Forelimb muscle (tissue), 1 donor: ENCODE measurements at regions not wholly inside any gene's neighbourhood (a gene's known extent, or its start where the extent isn't known, plus 50 kb on each side); places are given as distances from the start of the nearest gene placed in this dataset.

Experiments
- DNase-seq: peaks from one replicate; pipeline ENCODE4 v3.0.0-alpha.2; 2013; ENCODE audit warnings: low read depth

GRCh38 chr9:23160952-23161469 lies 665.0 kb downstream of the ELAVL2 start:
- DNase-seq, result no peak

- no peak for DNase-seq
Observed at GRCh38 chr9:23162789-23163188, 663.3 kb downstream of the ELAVL2 start.

DNA sequence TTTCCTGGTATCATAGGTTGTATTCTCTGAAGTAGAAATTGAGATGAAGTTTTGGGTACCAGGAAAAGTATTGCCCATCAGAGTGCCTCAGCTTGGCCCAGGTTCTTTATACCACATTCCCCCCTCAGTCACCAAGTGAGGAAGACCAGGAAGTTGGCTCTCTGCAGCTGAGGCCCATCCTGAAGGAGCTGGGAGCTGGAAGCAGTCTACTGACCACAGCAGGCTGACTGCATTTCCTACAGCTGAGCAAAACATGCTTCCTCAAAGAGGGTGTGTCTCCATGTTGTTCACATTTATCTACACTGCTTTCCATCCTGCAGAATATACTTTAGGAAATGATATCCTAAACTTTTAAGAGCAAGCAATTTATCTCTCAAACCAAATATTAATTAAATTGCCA lies 654.6 kb downstream of the ELAVL2 start:
- no peak for DNase-seq

- DNase-seq, result no peak
Observed at GRCh38 chr9:23172206-23172605, 653.8 kb downstream of the ELAVL2 start.

DNA sequence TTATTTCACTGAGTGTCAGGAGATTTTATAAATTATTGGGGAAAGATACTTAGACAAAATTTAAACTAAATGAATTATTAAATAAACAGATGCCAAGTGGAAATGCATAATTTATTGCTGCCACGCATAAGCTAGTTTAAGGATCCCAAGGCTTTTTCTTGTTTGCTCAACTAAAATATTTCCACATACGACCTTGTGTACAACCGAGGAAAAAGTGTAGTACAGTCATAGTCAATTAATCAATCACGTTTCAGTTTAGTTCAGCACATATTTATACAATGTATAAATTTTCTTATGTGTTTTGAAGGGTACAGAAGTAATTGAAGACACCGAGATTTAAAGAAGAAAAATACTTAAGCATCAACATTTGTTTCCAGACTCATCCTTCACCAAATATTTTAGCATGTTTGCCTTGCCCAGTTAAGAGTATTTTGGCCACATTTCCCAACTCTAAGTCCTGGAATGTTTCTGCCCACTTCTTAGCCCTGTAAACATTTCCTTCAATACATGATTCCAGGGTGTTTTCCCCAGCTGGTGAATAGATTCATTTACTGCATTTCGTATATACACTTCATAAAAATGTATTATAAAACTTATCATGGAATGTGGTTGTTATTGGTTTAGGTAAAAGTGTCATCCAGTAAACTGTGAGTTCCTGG lies 652.9 kb downstream of the ELAVL2 start:
- no peak for DNase-seq

DNA sequence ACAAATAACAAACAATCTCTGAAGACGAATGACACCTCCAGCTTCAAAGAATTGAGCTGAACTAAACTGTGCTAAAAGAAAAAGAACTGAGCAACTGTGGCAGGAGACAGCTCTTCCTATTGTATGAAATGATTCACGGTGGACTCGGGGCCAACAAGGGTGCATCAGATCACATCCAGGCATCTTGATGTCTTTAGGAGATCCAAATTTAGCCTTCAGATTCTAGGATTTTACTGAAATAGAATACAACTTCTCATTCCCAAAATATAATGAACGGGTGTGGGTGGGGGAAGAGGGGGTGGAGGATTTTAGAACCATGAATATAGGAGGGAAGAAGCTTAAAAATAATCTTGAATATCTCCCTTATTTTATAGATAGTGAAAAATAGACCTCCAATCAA lies 631.8 kb downstream of the ELAVL2 start:
- DNase-seq, result no peak

GRCh38 chr9:23215688-23216087 lies 610.4 kb downstream of the ELAVL2 start:
- DNase-seq, result no peak

- no peak for DNase-seq
Observed at GRCh38 chr9:23219471-23219870, 606.6 kb downstream of the ELAVL2 start.

- no peak for DNase-seq
Observed at GRCh38 chr9:23220171-23220570, 605.9 kb downstream of the ELAVL2 start.

DNA sequence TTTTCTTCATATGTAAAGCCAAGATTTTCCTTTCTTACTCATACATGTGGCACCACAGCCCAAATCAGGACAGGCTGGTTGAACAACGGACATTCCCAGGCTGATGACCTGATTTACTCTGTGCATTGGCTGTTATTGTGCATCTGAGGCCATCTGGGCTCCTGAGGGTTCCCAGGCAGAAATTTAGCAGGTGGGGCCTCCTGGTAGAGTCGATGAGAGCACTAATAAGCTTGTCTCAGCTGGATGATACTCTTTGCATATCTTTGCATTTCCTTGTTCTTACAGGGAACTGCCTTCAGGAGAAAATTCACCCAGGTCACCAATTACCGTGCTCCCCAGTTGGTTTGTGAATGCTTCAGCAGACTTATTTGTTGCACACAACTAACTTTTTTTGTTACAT lies 605.1 kb downstream of the ELAVL2 start:
- no peak for DNase-seq

DNA sequence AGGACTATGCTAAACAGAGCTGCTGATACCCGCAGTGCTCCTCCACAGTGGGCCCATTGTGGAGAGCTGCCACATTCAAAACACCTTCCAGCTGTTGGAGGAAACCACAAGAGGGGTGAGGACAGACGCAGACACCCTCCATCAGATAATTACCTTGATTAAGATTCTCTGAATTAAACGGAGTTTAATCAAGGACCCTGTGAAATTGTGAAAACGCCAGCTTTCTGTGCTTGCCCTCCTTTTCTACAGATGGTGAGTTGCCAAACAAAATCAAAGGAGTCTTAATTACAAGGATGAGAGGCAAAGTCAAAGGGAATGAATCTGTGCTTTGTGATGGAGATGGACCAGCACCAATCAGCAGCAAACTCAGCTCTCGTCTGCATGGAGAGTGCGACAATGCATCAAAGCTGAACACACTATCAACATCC lies 596.1 kb downstream of the ELAVL2 start:
- no peak for DNase-seq

- no peak for DNase-seq
Observed at GRCh38 chr9:23232831-23233230, 593.2 kb downstream of the ELAVL2 start.

DNA sequence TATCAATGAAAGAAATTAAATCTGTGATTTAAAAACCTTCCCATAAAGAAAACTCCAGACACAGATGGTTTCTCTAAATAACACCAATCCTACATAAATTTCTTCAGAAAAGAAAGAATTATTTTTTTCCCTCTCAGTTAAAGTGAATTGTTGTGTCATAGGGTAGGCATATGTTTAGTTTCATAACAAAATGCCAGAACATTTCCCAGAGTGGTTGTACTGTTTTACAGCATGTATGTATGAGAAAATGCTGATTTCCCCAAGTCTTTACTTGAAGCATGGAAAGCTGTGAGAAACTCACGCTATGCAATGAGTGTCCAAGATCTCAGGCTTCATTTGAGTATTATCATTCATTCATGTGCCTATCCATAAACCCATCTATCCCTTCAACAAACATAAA lies 582.5 kb downstream of the ELAVL2 start:
- DNase-seq, result no peak

- DNase-seq, result no peak
Observed at GRCh38 chr9:23245067-23245466, 581.0 kb downstream of the ELAVL2 start.

DNA sequence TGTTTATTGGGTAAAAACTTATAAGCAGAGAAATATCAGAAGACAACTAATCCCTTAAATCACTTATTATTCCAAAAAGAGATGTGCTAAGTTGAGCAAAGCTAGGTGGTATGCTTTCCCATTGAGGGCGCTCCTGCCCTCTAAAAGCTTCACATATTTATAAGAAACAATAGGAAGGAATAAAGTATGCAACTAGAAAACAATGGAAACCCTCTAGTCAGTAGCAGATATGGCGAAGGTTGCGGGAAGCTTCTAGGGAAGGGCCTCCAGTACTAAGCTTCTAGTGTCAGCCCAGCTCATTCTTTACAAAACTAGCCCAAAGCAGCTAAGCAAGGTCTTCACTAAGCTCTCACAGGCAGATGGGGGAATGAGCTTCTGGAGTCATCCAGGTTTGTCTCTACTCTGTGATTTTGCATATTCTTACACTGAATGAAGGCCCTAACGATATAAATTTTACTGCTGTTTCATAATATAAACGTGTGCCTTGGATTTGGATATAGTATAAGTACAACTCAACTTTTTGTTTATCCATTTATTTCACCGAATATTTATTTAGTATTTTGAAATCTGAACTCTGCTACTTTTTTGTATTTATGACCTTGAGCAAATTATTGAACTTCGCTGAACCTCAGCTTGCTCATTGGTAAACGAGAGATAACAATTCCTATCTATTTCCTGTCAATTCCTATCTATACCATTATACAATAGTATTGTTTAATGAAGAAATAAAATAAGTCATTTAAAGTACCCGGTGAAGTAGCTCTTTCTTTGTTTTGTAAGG lies 571.4 kb downstream of the ELAVL2 start:
- DNase-seq, result no peak

DNA sequence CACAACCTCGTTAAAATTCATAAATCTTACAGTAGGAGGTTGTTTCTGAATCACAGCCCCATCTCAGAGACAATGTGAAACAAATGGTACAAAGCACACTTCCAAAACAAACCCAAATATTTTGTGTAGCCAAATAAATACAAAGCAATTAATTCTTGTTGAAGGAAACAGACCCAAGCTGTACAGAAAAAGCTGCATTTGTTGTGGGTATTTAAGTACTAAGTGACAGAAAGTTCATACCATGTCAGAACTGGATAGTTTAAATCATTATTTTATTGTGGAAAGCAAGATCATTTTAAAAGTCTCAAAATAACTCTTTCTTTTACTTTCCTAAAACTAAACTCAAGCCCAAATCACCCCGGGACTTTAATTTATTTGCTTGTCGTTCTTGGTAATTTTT lies 570.7 kb downstream of the ELAVL2 start:
- DNase-seq, result no peak

GRCh38 chr9:23258569-23258968 lies 567.5 kb downstream of the ELAVL2 start:
- no peak for DNase-seq

DNA sequence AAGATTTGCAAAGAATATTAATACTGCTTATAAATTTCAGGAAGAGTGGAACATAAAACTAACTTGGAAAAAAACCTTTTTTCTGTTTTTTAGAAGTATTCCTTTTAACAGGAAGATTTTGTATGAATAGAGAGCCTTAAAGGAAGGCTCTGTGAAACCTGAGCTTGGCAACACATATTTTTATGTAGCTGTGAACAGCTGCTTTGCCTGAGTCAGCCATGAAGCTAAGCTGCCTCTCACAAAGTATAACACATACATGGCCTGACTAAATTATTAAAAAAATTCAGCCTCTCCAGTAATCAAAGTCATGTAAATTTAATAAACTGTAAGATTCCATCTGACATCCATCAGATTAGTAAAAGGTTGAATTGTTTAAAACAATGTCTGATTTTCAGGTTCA lies 547.5 kb downstream of the ELAVL2 start:
- no peak for DNase-seq

- no peak for DNase-seq
Observed at GRCh38 chr9:23287390-23287789, 538.6 kb downstream of the ELAVL2 start.

DNA sequence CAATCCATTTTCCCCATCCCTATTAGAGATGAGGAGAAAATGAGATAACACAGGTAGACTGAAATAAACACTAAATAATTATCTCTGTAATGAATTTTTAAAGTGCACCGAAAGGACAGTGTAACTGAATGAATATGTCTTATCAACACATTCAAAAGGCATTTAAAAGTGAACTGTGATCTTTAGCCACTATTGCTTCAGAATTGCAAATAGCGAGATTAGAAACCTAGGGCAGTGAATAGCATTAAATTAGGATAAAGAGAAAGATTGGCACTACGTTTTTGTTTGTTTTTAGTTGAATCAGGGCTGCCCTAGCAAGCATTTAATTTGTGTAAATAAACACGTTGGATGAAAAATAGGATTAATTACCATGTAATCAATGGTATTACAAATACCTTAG lies 537.5 kb downstream of the ELAVL2 start:
- DNase-seq, result no peak

DNA sequence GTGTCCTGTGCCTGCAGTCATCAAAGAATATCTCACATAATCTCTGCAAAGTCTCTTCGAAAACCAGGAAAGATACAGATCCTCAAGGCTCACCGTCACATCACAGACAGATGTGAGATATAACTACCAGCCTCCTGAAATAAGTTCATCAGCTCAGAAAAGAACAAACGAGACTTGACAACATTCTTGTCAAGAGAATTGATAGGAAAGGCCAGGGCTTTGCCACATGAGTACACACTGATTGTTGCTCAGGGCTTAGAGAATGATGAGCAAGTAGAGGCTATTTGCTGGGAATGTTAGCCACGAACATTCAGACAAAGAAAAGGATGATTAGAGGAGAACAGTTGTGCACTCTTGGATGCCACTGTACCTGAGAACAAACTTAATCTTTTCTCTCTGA lies 535.1 kb downstream of the ELAVL2 start:
- no peak for DNase-seq

GRCh38 chr9:23302281-23302680 lies 523.8 kb downstream of the ELAVL2 start:
- no peak for DNase-seq

DNA sequence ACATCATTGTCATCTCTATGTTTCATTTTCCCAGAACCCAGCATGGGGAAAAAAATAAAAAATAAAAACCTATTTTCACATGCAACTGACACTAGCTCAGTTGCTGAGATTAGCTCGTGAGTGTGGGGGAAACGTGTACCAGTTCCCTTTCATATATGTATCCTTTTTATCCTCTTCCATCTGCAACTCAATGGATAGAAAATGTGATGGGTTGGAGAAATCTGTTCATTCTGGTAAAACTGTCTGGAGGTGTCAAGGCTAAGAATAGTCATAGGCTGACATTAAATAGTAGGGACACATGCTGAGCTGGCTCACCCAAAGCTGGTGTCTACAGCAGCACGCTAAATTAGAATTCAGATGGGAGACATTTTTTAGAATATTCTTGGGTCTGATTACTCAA lies 519.3 kb downstream of the ELAVL2 start:
- no peak for DNase-seq
